Stimulated activated CD8-positive, alpha-beta memory T cell treated with anti-CD3 and anti-CD28 coated beads, Interleukin-15, amount 100 ng/mL, for 4 hours (primary cell): ENCODE measurements at regions not wholly inside any gene's neighbourhood (a gene's known extent, or its start where the extent isn't known, plus 50 kb on each side); places are given as distances from the start of the nearest gene placed in this dataset.
A peak's percentile ranks its signal among the peaks of the same experiment; 100 is the strongest.
"Not testable (repeated sequence)": the region's sequence is repeated elsewhere in the genome, so short reads cannot be mapped to it uniquely, and the experiment has no call there.

Experiments used
- DNase-seq, 2 donors: peaks; one replicate each; pipeline ENCODE4 v3.0.0-alpha.2; 2020; ENCODE audit warnings: low read depth in 2 of 2

DNA sequence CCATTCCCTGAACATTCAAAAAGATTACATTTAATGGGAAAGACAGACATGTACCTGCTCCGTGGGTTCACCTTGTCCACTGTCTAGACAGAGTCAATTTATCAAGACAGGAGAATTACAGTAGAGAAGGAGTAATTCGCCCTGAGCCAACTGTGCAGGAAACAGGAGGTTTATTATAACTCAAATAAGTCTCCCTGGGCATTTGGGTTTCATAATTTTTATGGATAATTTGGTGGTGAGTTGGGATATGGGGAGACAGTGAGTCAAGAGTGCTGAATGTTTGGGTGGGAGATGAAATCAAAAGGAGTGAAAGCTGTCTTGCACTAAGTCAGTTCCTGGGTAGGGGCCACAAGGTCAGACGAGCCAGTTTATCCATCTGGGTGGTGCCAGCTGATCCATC, 165.9 kb upstream of the NAMPT start:
- DNase-seq = no peak

DNA sequence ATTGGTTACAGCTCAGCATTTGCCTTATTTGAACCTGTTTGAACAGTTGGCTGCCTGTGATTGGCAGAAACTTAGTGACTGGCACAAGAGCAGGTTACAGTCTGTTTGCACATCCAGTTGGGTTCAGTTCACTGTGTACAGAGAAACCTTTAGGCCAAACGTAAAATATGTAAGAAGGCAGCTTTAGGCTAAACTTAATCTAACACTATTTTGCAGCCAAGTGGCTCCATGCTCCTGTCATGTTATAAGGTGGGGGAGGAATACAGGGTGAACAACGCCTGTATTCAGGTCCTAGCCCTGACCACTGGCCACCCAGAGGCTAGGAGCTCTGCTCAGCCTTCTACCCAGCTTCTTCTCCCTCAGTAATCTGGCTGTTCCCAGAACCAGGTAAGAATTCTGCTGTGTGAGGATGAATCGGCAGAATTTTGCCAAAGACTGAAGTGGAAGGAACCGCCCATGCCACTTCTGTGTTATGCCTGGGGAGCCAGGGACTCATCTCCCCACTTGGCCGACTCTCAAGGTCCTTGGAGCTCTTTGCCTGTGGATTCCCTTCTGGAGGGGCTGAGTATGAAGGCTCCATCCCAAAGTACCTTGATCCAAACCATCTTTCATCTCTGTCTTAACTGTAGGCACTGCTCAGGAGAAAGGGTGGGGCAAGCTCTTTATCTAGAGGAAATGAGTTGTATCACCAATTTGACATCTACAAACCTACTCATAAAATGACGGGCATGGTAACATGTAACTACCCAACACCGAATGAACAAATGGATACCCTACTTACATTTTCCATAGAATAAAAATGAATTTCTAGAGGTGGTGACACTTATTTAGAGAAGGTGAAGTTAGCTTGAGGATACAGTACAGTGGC, 164.4 kb upstream of the NAMPT start:
- DNase-seq = no peak

- DNase-seq = no peak
Observed at GRCh38 chr7:106448346-106448991, 163.7 kb upstream of the NAMPT start.

- no peak for DNase-seq
Observed at GRCh38 chr7:106447318-106447847, 162.6 kb upstream of the NAMPT start.

- not testable (repeated sequence) for DNase-seq
Observed at GRCh38 chr7:106445366-106445765, 160.6 kb upstream of the NAMPT start.

- DNase-seq = no peak
Observed at GRCh38 chr7:106444068-106444655, 159.4 kb upstream of the NAMPT start.

DNA sequence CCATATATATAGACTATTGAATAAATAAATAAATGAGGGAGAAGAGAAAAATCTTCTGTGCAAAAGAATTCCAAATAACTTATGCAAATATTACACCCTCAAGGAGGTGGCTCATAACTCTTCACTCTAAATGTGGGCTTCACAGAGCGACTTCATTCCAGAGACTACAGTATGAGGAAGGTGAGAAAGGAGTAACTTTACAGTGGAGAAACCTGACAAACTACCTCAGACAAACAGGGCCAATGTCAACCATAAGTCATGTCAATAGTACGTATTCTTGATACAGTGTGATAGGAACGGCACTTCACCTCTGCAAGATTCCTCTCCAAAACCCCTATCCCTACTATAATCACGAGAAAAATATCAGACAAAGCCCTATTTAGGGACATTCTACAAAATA, 158.4 kb upstream of the NAMPT start:
- DNase-seq = no peak

GRCh38 chr7:106442476-106442875, 157.7 kb upstream of the NAMPT start:
- no peak for DNase-seq

- DNase-seq = not testable (repeated sequence)
Observed at GRCh38 chr7:106441343-106441742, 156.6 kb upstream of the NAMPT start.

- DNase-seq = not testable (repeated sequence)
Observed at GRCh38 chr7:106436933-106437332, 152.2 kb upstream of the NAMPT start.

DNA sequence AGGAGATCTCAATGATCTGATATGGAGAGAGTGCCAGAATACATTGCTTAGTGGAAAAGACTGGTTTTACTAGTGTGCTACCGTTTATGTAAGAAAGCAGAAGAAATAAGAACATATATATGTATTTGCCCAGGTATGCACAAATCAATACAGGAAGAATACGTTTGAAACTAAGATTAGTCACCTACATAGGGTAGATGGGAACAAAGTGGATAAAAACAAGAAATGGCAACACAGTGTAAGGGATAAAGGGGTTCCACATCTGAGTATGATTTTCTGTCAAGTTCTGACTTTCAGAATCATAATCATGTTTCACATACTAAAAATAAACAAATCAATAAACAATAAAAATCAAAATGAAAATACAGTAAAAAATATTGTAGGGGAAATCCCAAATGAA, 148.6 kb upstream of the NAMPT start:
- no peak for DNase-seq

DNA sequence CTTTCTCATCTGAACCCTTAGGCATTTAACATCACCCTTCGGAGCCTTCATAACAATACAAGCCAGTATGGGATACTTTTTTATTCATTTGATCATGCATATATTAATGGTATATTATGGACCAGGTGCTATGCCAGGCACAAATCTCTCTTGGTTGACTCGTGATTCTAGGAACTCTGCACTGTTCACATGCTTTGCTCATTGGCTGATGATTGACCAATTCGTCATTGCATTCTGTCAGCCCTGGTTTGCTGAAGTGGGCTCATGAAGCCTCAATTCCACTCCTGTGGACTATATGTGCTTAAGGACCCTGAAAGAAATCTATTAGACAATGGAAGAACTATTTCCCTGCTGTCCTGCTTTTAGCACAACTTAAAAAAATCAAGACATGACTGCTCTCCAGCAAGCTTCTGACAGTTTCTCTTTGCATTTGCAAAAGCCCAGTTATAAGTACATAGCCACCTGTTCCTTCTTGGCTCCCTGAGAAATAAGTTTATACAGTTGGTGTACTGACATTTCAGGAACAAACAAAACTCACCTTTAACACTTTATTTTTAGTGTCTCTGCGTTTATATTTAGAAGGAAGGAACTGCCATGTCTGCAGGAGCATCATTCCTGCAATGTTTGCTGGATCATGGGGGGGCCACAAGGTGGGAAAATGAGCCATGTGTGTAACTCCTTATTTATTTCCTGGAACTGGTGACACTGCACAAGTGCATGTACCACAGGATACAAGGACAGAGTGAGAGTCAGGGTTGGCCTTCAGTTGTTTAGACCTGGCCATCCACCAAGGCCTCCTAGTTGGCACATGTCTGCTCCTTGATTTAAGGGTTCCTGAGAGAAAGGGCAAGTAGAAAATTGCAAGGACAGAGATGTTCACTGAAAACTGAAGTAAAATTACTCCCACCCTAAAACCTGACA, 146.0 kb upstream of the NAMPT start:
- no peak for DNase-seq

DNA sequence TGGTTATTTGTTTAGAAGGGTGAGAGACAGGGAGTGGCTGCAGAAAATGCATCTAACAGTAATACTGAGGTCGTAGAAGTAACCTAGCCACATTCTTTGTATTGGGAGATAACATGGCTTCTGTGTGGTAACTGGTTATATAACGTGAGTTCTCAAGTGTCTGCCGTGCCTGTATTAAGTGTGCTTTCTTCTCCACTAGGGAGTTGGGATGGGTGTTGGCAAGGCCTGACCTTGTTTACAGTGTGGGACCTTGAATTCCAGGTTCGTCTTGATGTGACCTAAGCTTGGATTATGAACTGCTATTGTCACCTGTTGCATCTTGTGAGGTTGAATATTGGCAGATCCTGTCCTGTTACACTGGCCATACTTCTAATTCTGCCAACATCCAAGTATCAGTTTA, 145.3 kb upstream of the NAMPT start:
- DNase-seq = no peak

DNA sequence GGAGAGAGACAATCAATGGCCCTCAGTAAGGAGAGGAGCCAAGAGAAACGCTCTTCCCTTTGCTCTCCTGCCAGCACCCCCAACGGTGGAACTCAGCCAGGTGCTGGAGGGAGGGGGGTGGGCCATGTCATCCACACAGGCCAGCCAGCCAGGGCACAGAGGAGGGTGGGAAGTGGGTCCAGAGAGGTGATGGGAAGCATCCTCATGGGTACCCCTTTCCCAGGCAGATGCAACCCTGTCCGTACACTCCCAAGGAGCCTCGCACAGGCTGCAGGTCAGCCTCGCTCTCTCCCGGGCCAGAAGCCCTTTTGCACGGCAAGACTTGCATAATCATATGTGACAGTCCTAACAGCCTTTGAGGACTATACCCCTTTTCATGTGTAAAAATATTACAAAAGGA, 142.0 kb upstream of the NAMPT start:
- no peak for DNase-seq

GRCh38 chr7:106425017-106425719, 140.4 kb upstream of the NAMPT start:
- DNase-seq = peak; percentile 12 to 62

DNA sequence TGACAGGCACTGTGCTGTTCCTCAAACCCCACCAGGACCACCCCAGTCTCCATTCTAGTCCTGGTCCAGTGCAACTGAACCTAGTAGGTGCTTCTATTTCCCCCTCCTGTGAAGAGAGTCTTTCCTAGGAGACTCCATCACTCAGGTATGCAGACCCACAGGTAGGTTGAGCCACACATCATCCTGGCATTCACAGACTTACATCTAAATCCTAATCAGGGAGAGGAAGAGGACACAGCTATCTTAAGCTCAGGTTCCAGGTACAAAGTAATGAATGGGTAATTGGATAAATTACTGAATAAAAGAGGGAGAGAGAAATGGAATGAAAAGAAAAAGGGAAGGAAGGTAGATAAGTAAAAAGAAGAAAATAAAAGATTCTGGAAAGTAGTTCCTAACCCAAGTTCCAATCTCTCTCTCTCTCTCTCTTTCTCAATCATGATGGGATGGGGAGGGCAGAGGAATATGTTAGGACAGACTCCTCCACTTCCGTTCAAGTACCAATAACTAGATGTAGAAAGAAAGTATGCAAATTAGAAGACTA, 139.8 kb upstream of the NAMPT start:
- DNase-seq = no peak

GRCh38 chr7:106423821-106424475, 139.2 kb upstream of the NAMPT start:
- DNase-seq = no peak

DNA sequence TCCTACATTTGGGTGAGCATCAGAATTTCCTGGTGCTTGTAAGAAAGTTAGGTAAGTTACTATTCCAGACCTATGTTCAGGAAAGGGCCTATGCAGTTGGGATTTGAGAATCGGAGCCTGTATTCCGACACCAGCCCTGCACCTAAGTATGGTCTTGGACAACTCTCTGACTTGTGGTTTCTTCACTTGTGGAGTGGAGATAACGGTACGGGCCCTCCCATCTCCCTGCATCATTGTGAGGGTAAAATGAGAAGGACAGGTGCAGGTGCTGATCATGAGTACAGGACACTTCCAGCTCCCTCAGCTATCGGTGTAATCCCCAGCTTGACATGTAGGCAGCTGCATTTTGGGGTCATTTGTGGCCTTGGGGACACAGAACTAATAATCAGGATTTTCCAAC, 138.3 kb upstream of the NAMPT start:
- DNase-seq = no peak

DNA sequence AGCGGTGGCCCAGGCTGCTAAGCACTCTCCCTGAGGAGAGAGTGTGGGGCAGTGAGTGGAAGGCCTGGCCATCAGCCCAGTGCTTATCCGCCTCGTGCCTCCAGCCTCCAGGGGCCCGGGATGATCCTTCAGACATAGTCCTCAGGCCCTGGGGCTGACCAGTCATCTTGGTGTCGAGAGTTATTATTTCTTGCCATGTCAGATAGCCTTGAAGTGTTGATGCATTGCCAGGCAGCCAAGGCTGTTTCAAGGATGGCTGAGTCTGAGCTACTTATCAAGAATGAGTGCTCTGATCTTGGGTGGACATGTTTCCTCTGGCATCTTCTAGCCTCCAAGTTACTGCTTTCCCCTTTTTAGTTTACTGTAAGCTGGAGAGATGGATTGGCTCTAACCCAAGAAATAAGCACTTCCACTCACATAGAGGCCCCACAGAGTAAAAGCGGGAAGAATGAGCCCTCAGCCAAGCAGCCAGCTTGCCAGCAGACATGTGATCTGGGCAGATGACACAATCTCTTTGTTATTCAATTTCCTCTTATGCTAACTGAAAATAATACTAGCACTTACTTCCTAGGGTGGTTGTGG, 136.5 kb upstream of the NAMPT start:
- DNase-seq = no peak

DNA sequence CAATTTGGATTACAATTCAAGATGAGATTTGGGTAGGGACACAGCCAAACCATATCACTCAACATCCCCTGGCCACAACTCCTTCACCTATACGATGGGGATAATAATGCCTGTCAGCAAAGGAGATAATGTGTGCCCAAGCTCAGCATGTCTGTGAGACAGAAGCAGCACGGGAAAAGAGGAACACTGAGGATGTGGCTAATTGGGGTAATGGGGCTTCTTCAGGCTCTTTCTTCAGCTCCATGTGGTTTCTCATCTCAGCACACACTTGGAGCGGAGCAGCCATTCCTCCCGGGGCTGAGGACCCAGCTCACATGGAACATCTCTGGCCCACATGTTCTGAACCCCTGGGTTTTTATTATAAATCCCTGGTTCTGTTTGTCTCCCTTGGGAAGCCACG, 136.0 kb upstream of the NAMPT start:
- DNase-seq = no peak
